GM03348 (cell line): ENCODE measurements at regions not wholly inside any gene's neighbourhood (a gene's known extent, or its start where the extent isn't known, plus 50 kb on each side); places are given as distances from the start of the nearest gene placed in this dataset.
"Not testable (repeated sequence)": the region's sequence is repeated elsewhere in the genome, so short reads cannot be mapped to it uniquely, and the experiment has no call there.

ENCODE experiments used
- DNase-seq: peaks from one replicate; pipeline ENCODE4 v3.0.0; 2012; ENCODE audit warnings: low spot score

- DNase-seq: no peak
Observed at GRCh38 chr17:70375406-70375805, 206.1 kb downstream of the KCNJ2 start.

- DNase-seq: no peak
Observed at GRCh38 chr17:70375813-70376770, 206.8 kb downstream of the KCNJ2 start.

- DNase-seq: no peak
Observed at GRCh38 chr17:70377654-70378053, 208.3 kb downstream of the KCNJ2 start.

GRCh38 chr17:70378076-70378475, 208.7 kb downstream of the KCNJ2 start:
- DNase-seq: no peak

- no peak for DNase-seq
Observed at GRCh38 chr17:70379945-70380344, 210.6 kb downstream of the KCNJ2 start.

- DNase-seq: not testable (repeated sequence)
Observed at GRCh38 chr17:70381916-70382315, 212.6 kb downstream of the KCNJ2 start.

- no peak for DNase-seq
Observed at GRCh38 chr17:70388326-70388725, 219.0 kb downstream of the KCNJ2 start.

- not testable (repeated sequence) for DNase-seq
Observed at GRCh38 chr17:70389232-70389757, 220.0 kb downstream of the KCNJ2 start.

GRCh38 chr17:70390049-70390448, 220.7 kb downstream of the KCNJ2 start:
- no peak for DNase-seq

- no peak for DNase-seq
Observed at GRCh38 chr17:70394473-70395232, 225.3 kb downstream of the KCNJ2 start.

GRCh38 chr17:70405492-70406220, 236.3 kb downstream of the KCNJ2 start:
- peak; percentile 60 for DNase-seq

GRCh38 chr17:70407506-70407905, 238.2 kb downstream of the KCNJ2 start:
- no peak for DNase-seq

- DNase-seq: no peak
Observed at GRCh38 chr17:70408768-70409167, 239.4 kb downstream of the KCNJ2 start.

- DNase-seq: no peak
Observed at GRCh38 chr17:70414300-70414699, 245.0 kb downstream of the KCNJ2 start.

GRCh38 chr17:70420861-70421445, 251.6 kb downstream of the KCNJ2 start:
- DNase-seq: no peak

GRCh38 chr17:70422862-70423261, 253.5 kb downstream of the KCNJ2 start:
- no peak for DNase-seq

GRCh38 chr17:70423562-70423961, 254.2 kb downstream of the KCNJ2 start:
- no peak for DNase-seq

GRCh38 chr17:70426752-70427151, 257.4 kb downstream of the KCNJ2 start:
- DNase-seq: no peak

GRCh38 chr17:70434536-70435490, 265.5 kb downstream of the KCNJ2 start:
- DNase-seq: no peak

- DNase-seq: no peak
Observed at GRCh38 chr17:70437656-70438055, 268.3 kb downstream of the KCNJ2 start.

GRCh38 chr17:70446446-70446845, 277.1 kb downstream of the KCNJ2 start:
- no peak for DNase-seq
